Stimulated activated naive CD8-positive, alpha-beta T cell treated with anti-CD3 and anti-CD28 coated beads, Interleukin-15, amount 100 ng/mL, for 72 hours (primary cell): ENCODE measurements at regions not wholly inside any gene's neighbourhood (a gene's known extent, or its start where the extent isn't known, plus 50 kb on each side); places are given as distances from the start of the nearest gene placed in this dataset.
"Not testable (repeated sequence)": the region's sequence is repeated elsewhere in the genome, so short reads cannot be mapped to it uniquely, and the experiment has no call there.

Experiments used
- ATAC-seq: fragments of 150-1000 bp; cut with Tn5 transposase; 2 replicates; pipeline ENCODE4 v1.10.0; 2021; ENCODE audit warnings: mild to moderate bottlenecking, moderate library complexity
- DNase-seq, 2 donors: peaks; one replicate each; pipeline ENCODE4 v3.0.0; 2021 to 2022
- H3K27ac Mint-ChIP-seq, 2 donors: one replicate each; pipeline ENCODE4 v1.8.0; 2022; ENCODE audit warnings: mild to moderate bottlenecking in 2 of 2, mixed read lengths in 2 of 2, moderate library complexity in 2 of 2
- H3K27me3 Mint-ChIP-seq: one replicate; pipeline ENCODE4 v1.8.0; 2022; ENCODE audit warnings: mixed read lengths
- H3K4me1 Mint-ChIP-seq: one replicate; pipeline ENCODE4 v1.8.0; 2022; ENCODE audit warnings: mild to moderate bottlenecking, mixed read lengths
- H3K4me3 Mint-ChIP-seq, 2 donors: one replicate each; pipeline ENCODE4 v1.8.0; 2022; ENCODE audit warnings: mild to moderate bottlenecking in 2 of 2, mixed read lengths in 2 of 2, moderate library complexity in 1 of 2
- H3K9me3 Mint-ChIP-seq, 2 donors: one replicate each; pipeline ENCODE4 v1.8.0; 2022; ENCODE audit warnings: mixed read lengths in 2 of 2

DNA sequence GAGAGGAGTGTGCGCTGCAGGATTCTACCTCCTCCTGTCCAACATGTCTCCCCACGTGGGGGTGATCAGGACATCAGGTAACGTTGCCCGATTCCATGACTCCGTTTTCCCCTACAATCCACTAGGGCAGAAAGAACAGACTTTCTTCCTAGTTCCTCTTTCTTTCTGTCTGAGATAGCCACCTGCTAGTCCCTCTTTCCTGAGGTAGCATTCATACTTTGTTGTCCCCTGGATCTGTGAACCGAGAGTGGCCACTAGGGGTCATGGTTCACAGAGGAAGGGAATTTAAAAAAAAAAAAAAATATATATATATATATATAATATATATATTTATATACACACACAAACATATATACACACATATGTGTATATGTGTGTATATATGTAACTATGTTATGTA lies 210.0 kb upstream of the ZNF521 start:
- Mint-ChIP-seq H3K9me3 (no peaks in the 10 kb centered on the region), H3K27me3 (no peaks in the 10 kb centered on the region), H3K4me1 (no peaks in the 10 kb centered on the region), H3K27ac (no peak overlapping the region), H3K4me3 (no peak overlapping the region)
- DNase-seq (no peak), ATAC-seq (no peak)

DNA sequence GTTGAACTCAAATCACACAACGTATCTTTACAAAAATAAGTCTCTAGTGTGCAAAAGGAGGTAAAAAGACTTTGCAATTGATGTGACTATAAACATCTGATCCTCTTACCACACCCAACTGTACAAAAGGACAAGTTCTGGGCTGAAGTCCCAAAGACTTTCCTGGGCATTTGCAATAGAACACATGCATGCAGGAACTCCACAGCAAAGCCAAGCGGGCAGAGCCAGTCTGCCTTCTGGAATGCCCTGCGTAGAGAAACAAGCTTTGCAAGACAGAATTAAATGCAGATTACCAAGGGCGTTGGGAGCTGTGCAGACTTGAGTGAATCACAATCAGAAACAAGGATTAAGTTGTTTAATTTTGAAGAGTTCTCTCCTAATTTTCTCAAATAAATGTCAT lies 208.4 kb upstream of the ZNF521 start:
- no peaks in the 10 kb centered on the region for H3K9me3 Mint-ChIP-seq
- H3K4me3 Mint-ChIP-seq = no peak overlapping the region
- H3K4me1 Mint-ChIP-seq = no peaks in the 10 kb centered on the region
- ATAC-seq = no peak
- H3K27ac Mint-ChIP-seq = no peak overlapping the region
- no peak for DNase-seq
- H3K27me3 Mint-ChIP-seq = no peaks in the 10 kb centered on the region

DNA sequence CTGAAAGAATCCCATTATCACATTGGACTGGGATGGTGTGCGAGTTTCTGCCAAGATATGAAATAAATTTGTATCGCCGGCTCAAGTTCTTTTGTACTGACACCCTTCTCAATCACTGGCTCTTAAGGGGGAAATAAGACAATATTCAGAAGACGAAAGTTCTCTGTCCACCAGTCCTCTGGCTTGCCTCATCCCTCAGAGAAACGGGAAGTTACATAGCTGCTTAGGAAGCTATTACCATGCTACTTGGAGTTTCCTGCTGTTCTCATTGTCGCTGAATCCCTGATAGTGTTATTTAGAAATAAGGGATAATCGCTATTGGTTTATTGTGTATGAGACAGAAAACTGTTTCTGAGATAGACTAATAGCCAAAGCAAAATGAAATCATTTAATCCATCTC lies 205.0 kb upstream of the ZNF521 start:
- ATAC-seq = no peak
- Mint-ChIP-seq H3K27ac (no peak overlapping the region), H3K4me1 (no peaks in the 10 kb centered on the region), H3K27me3 (no peaks in the 10 kb centered on the region), H3K9me3 (no peaks in the 10 kb centered on the region), H3K4me3 (no peak overlapping the region)
- DNase-seq = no peak

DNA sequence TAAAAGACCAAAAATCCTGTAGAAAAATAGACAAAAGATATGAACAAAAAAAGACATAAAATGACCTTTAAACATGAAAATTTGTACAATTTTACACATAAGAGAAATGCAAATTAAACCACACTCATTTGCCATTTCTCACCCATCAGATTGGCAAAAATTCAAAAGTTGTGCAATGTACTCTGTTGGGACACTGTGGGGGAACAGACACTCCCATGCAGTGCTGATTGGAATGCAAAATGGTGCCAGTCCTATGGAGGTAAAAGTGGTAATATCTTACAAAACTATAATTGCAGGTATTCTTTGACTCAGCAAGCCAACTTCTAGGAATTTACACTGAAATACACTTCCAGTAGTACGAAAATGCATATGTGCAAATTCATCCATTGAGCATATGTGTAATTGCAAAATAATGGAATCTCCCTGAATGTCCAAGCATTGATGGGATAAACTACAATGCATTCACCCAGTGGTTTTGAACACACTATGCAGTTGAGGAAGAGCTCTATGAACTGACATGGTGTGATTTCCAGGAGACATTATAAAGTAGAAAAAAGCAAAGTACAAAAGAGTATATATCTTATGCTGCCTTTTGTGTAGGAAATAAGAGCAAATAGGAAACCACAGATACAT lies 201.8 kb upstream of the ZNF521 start:
- no peaks in the 10 kb centered on the region for H3K4me1 Mint-ChIP-seq
- H3K27ac Mint-ChIP-seq = no peak overlapping the region
- ATAC-seq (no peak), DNase-seq (no peak)
- no peaks in the 10 kb centered on the region for H3K27me3 Mint-ChIP-seq
- no peak overlapping the region for H3K4me3 Mint-ChIP-seq
- peaks cover 0 to under 1% of the 10 kb centered on the region in 2 donors for H3K9me3 Mint-ChIP-seq

- no peaks in the 10 kb centered on the region for H3K27me3 Mint-ChIP-seq
- no peak overlapping the region for H3K27ac Mint-ChIP-seq
- ATAC-seq (no peak), DNase-seq (no peak)
- peaks cover 6 to 7% of the 10 kb centered on the region in 2 donors for H3K9me3 Mint-ChIP-seq
- H3K4me1 Mint-ChIP-seq = no peaks in the 10 kb centered on the region
- H3K4me3 Mint-ChIP-seq = no peak overlapping the region
Observed at GRCh38 chr18:25544546-25545287, 192.8 kb upstream of the ZNF521 start.

DNA sequence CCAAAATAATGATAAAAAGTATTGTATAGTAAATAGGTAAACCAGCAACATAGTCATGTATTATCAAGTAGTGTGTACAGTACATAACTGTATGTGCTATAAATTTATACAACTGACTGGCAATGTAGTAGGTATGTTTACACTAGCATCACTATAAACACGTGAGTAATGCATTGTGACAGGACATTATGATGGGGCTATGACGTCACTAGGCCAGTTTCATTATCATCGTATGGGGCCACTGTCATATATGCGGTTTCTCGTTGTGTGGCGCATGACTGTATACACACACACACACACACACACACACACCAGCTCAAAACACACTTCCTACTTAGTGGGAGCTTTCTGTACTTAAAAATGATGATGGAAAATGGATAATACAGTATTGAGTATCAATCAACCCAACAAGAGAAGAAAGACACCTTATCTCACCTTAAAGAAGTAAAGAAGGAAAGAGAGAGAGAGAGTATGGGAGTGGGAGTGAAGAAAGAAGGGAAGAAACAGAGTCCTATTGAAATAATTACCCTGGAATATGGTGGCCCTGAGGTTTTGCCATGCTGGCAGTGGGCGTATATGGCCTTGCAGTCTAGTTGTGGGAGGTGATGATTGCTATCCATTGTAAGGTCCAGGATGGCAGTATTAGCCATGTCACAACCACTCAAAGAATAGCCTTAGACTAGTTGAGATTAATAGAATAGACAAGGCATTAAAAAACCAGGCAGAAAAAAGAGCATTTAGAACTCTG lies 186.4 kb upstream of the ZNF521 start:
- Mint-ChIP-seq H3K27me3 (no peaks in the 10 kb centered on the region), H3K27ac (no peak overlapping the region), H3K4me1 (no peaks in the 10 kb centered on the region)

DNA sequence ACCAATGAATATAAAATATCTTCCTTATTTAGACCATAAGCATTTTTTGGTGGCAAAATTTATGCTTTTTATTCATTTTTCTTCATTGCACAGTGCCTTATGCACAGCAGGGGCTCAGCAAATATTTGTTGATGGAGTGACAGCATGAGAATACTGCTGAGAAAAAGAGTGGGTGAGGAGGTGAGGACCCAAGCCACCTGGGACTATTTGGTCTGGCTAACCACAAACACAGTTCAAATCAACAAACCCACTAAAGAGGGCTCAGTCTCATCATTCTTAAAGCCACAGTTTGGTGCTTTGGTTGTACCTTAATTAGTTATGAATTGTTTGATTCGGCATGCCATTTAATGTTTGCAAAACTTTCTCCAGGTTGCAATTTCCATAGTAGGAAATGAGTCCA lies 183.5 kb upstream of the ZNF521 start:
- Mint-ChIP-seq H3K9me3 (peaks cover 0 to 10% of the 10 kb centered on the region in 2 donors), H3K27me3 (no peaks in the 10 kb centered on the region), H3K4me1 (no peaks in the 10 kb centered on the region), H3K27ac (no peak overlapping the region), H3K4me3 (no peak overlapping the region)
- ATAC-seq (no peak), DNase-seq (no peak)

More for the DNA sequence above, 186.4 kb upstream of the ZNF521 start:
- DNase-seq = no peak
- no peak overlapping the region for H3K4me3 Mint-ChIP-seq
- peaks cover 0 to 3% of the 10 kb centered on the region in 2 donors for H3K9me3 Mint-ChIP-seq
- ATAC-seq = no peak

DNA sequence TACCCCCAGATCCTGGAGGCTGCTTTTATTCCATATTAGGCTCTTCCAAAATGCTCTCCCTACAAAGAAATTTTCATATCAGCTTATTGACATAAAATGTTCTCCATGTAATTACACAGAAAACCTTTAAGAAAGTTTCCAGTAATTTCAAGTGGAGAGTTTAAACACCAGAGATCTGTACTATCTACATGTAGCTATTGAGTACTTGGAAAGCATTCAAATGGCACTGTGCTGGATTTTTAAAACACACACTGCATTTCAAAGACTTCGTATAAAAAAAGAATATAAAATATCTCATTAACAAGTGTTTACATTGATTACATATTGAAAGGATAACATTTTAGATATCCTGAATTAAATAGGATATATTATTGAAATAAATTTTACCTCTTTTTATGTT lies 182.4 kb upstream of the ZNF521 start:
- ATAC-seq (no peak), DNase-seq (no peak)
- Mint-ChIP-seq H3K4me1 (no peaks in the 10 kb centered on the region), H3K4me3 (no peak overlapping the region), H3K9me3 (peaks cover 0 to 10% of the 10 kb centered on the region in 2 donors), H3K27ac (no peak overlapping the region), H3K27me3 (no peaks in the 10 kb centered on the region)

GRCh38 chr18:25533218-25533617 lies 181.3 kb upstream of the ZNF521 start:
- DNase-seq (no peak), ATAC-seq (no peak)
- Mint-ChIP-seq H3K9me3 (peaks cover 0 to 10% of the 10 kb centered on the region in 2 donors), H3K27ac (peak overlapping the region in 1 of 2 donors; percentile 58), H3K4me1 (no peaks in the 10 kb centered on the region), H3K27me3 (no peaks in the 10 kb centered on the region), H3K4me3 (no peak overlapping the region)

- Mint-ChIP-seq H3K27me3 (no peaks in the 10 kb centered on the region), H3K4me1 (no peaks in the 10 kb centered on the region), H3K9me3 (peaks cover 0 to 10% of the 10 kb centered on the region in 2 donors), H3K27ac (no peak overlapping the region), H3K4me3 (no peak overlapping the region)
- ATAC-seq = no peak
- no peak for DNase-seq
Observed at GRCh38 chr18:25531207-25531606, 179.2 kb upstream of the ZNF521 start.

GRCh38 chr18:25525789-25526188 lies 173.8 kb upstream of the ZNF521 start:
- not testable (repeated sequence) for H3K27me3 Mint-ChIP-seq, DNase-seq, ATAC-seq, H3K9me3 Mint-ChIP-seq, H3K27ac Mint-ChIP-seq, H3K4me3 Mint-ChIP-seq, H3K4me1 Mint-ChIP-seq

DNA sequence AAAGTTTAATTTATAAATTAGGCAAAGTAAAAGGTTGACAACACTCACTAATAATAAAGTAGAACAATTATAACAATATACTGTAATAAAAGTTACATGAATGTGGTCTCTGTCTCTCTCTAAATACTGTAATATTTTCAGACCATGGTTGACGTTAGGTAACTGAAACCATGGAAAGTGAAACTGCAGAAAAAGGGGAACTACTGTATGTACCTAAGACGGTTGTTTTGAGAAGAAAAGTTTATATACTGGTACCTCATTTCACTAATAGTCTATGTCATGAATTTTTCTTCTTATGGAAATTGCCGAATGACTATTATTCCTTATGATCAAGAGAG lies 166.7 kb upstream of the ZNF521 start:
- Mint-ChIP-seq H3K27me3 (no peaks in the 10 kb centered on the region), H3K27ac (no peak overlapping the region), H3K9me3 (peaks cover 0 to 11% of the 10 kb centered on the region in 2 donors), H3K4me1 (no peaks in the 10 kb centered on the region), H3K4me3 (no peak overlapping the region)
- ATAC-seq (no peak), DNase-seq (no peak)

GRCh38 chr18:25517881-25518715 lies 166.1 kb upstream of the ZNF521 start:
- H3K9me3 Mint-ChIP-seq = peaks cover 0 to 11% of the 10 kb centered on the region in 2 donors
- H3K4me1 Mint-ChIP-seq = no peaks in the 10 kb centered on the region
- H3K4me3 Mint-ChIP-seq = no peak overlapping the region
- H3K27ac Mint-ChIP-seq = no peak overlapping the region
- peak; percentile 31 for ATAC-seq
- no peaks in the 10 kb centered on the region for H3K27me3 Mint-ChIP-seq
- no peak for DNase-seq

DNA sequence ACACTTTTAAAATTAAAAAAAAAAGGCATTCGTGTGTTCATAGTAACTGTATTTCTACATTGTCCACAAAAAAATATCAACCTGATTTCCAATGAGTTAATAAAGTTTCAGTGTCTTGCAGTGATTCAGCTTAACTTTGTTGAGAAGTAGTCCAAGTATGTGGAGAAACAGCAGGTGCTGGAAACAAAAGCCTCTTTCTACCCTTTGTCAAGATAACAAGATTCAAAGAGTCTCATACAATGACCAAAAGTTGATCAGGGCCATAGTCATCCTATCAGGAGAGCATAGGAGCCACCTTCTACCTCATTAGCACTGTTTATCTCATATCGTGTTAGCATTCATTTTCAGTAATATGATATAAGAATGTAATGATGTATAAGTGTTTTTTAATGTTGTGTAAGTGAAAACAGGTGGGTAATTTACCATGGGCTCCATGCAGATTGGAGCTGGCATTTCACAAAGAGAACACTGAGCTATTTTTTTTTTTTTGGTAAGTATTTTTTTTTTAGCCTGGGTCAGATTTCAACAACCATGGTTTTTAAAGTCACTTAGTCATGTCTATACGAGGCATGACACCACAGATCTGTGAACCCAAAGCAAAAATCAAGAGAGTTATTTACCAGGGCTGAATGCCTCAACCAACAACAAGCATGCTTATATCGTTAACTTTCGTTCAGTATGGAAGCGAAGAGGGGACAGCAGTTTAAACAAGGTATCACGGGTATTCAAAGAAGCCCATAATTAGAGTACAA lies 165.0 kb upstream of the ZNF521 start:
- H3K4me1 Mint-ChIP-seq = no peaks in the 10 kb centered on the region
- no peak overlapping the region for H3K4me3 Mint-ChIP-seq
- DNase-seq = no peak
- H3K27me3 Mint-ChIP-seq = no peaks in the 10 kb centered on the region
- no peak overlapping the region for H3K27ac Mint-ChIP-seq
- H3K9me3 Mint-ChIP-seq = peaks cover 0 to 10% of the 10 kb centered on the region in 2 donors
- ATAC-seq = no peak

- Mint-ChIP-seq H3K27ac (no peak overlapping the region), H3K27me3 (no peaks in the 10 kb centered on the region), H3K9me3 (peaks cover 0 to 10% of the 10 kb centered on the region in 2 donors), H3K4me1 (no peaks in the 10 kb centered on the region), H3K4me3 (no peak overlapping the region)
- no peak for DNase-seq
- no peak for ATAC-seq
Observed at GRCh38 chr18:25516121-25516520, 164.2 kb upstream of the ZNF521 start.
